OCI-LY1 (cell line): ENCODE measurements at regions not wholly inside any gene's neighbourhood (a gene's known extent, or its start where the extent isn't known, plus 50 kb on each side); places are given as distances from the start of the nearest gene placed in this dataset.

ENCODE experiments used
- EZH2 ChIP-seq: fragments of 200-600 bp; sonication (generic), shearing (Covaris generic); IDR thresholded peaks from 2 replicates; pipeline ENCODE4 v1.8.0; 2017; ENCODE audit warnings: borderline replicate concordance, mixed run types, mild to moderate bottlenecking, antibody characterized with exemption, low read length, moderate library complexity, mixed read lengths
- TF ChIP-seq, protein P1 (sequence below): fragments of 200-600 bp; sonication (generic), shearing (Covaris generic); IDR thresholded peaks from 2 replicates; pipeline ENCODE4 v1.5.1; 2017; ENCODE audit warnings: mild to moderate bottlenecking, antibody characterized with exemption, low read length, moderate library complexity, mixed read lengths

DNA sequence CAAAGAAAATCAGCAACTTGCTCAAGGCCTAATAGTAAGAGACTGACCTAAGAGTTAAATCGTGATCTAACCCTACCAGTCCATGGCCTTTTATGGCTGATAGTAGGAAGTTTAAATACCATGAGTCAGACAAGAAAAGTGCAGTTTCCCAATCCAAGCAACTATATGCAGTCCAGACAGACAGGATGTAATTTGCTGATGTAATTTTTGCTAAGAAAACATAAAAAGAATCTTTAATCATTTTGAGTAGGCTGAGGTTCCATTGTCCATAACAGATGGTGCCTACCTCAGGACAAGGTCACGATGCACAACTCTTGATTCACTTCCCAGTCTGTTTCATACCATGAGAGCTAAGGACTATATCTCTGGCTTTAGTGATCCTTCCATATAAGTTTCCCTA lies 317.5 kb upstream of the GRIA3 start:
- no peak for TF ChIP-seq EZH2
- TF ChIP-seq, protein P1, sequence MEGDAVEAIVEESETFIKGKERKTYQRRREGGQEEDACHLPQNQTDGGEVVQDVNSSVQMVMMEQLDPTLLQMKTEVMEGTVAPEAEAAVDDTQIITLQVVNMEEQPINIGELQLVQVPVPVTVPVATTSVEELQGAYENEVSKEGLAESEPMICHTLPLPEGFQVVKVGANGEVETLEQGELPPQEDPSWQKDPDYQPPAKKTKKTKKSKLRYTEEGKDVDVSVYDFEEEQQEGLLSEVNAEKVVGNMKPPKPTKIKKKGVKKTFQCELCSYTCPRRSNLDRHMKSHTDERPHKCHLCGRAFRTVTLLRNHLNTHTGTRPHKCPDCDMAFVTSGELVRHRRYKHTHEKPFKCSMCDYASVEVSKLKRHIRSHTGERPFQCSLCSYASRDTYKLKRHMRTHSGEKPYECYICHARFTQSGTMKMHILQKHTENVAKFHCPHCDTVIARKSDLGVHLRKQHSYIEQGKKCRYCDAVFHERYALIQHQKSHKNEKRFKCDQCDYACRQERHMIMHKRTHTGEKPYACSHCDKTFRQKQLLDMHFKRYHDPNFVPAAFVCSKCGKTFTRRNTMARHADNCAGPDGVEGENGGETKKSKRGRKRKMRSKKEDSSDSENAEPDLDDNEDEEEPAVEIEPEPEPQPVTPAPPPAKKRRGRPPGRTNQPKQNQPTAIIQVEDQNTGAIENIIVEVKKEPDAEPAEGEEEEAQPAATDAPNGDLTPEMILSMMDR = no peak
